LNCAP (cell line): ENCODE measurements at regions not wholly inside any gene's neighbourhood (a gene's known extent, or its start where the extent isn't known, plus 50 kb on each side); places are given as distances from the start of the nearest gene placed in this dataset.

Experiments
- TF ChIP-seq, protein P1 (sequence below): fragments of 450-650 bp; IDR thresholded peaks from 2 replicates; pipeline ENCODE4 v1.5.1; 2017; ENCODE audit warnings: mild to moderate bottlenecking

GRCh38 chr1:29543586-29543985 lies 307.3 kb downstream of the PTPRU start:
- TF ChIP-seq, protein P1, sequence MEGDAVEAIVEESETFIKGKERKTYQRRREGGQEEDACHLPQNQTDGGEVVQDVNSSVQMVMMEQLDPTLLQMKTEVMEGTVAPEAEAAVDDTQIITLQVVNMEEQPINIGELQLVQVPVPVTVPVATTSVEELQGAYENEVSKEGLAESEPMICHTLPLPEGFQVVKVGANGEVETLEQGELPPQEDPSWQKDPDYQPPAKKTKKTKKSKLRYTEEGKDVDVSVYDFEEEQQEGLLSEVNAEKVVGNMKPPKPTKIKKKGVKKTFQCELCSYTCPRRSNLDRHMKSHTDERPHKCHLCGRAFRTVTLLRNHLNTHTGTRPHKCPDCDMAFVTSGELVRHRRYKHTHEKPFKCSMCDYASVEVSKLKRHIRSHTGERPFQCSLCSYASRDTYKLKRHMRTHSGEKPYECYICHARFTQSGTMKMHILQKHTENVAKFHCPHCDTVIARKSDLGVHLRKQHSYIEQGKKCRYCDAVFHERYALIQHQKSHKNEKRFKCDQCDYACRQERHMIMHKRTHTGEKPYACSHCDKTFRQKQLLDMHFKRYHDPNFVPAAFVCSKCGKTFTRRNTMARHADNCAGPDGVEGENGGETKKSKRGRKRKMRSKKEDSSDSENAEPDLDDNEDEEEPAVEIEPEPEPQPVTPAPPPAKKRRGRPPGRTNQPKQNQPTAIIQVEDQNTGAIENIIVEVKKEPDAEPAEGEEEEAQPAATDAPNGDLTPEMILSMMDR, result no peak

- TF ChIP-seq, protein P1, result no peak
Observed at GRCh38 chr1:29542548-29542947, 306.2 kb downstream of the PTPRU start.

DNA sequence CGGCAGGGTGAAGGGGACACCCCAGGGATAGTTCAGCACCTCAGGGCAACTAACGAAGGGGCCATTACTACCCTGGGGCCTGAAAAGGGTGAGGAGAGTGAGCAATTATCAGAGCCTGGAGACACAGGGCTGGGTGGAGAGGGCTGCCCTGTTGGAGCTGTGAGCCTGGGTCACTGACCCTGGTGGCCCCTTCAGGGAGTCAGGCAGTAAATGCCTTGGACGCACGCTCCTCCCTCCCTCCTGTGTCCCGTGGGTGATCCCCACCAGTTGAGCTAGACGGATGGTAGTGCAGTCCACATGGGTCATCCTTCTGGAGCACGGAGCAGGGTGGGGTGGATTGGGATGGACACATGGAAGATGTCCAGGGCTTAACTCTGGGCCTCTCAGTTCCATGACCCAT lies 305.3 kb downstream of the PTPRU start:
- TF ChIP-seq, protein P1, result no peak

- TF ChIP-seq, protein P1, result no peak
Observed at GRCh38 chr1:29540801-29541357, 304.6 kb downstream of the PTPRU start.

GRCh38 chr1:29539971-29540370 lies 303.6 kb downstream of the PTPRU start:
- TF ChIP-seq, protein P1, result no peak

DNA sequence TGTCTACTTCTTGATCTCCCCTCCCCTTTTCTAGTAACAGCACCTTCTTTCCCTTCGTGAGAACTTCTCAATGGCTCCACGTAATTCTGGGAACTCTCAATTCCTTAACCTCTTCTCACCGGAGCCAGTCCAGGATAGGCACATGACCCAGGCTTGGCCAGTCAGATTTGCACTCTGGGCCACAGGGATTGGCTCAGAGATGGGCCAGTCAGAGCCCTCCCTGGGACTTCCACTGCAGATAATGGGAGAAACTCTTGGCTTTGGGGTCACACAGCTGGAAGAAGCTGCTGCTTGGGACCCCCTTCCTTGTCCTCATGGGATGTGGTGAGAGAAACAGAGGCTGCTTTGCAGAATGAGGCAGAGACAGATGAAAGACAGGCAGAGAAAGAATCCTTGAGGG lies 302.3 kb downstream of the PTPRU start:
- TF ChIP-seq, protein P1, result no peak

- TF ChIP-seq, protein P1, result no peak
Observed at GRCh38 chr1:29532751-29533150, 296.4 kb downstream of the PTPRU start.

DNA sequence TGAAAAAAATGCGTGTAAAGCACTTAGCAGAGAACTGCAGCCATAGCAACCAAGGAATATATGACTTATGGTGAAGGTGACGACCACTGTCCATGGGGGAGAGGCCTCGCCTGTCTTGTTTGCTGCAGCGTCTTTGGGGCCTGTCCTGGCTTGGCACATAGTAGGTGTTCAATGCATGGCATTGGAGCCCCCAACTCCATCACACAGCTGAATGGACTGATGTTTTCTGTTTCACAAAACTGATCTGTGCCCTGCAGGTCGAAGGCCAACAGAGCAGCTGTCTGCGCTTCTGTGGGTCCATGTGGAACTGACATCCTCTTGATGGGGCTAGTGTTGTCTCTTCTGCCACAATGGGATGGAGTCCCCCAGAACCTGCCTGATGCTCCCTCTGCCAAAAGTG lies 296.0 kb downstream of the PTPRU start:
- TF ChIP-seq, protein P1, result no peak
